Keratinocyte (primary cell): ENCODE measurements at regions not wholly inside any gene's neighbourhood (a gene's known extent, or its start where the extent isn't known, plus 50 kb on each side); places are given as distances from the start of the nearest gene placed in this dataset.

Source experiments
- CTCF ChIP-seq, 3 experiments: IDR thresholded peaks in 1 of 3; conservative IDR thresholded peaks in 1 of 3; optimal IDR thresholded peaks in 1 of 3; 2 replicates in 2 of 3; 3 replicates in 1 of 3; pipeline versions ENCODE3 to v1.5.1; 2011; ENCODE audit warnings: low read length in 3 of 3, mild to moderate bottlenecking in 3 of 3, moderate library complexity in 2 of 3, control low read depth in 1 of 3, inconsistent platforms in 1 of 3; ENCODE audit not compliant: insufficient read depth in 2 of 3; ENCODE audit errors: extremely low read depth in 1 of 3
- EZH2 ChIP-seq: IDR thresholded peaks from one replicate; pipeline ENCODE4 v1.6.1; 2012; ENCODE audit warnings: inconsistent platforms, mild to moderate bottlenecking, low read length, moderate library complexity

GRCh38 chr4:134754301-134755019, 552.9 kb upstream of the PABPC4L start:
- TF ChIP-seq CTCF (optimal IDR thresholded peaks at IDR 0.05 in 1 of 3, IDR thresholded peaks at IDR 0.05 in 1 of 3, conservative IDR thresholded peaks at IDR 0.05 in 1 of 3; ENCODE audit: extremely low read depth in 1 of 3, insufficient read depth in 2 of 3, low read length in 3 of 3) (no peak), EZH2 (no peak)
